Sigmoid colon (tissue), 4 donors: ENCODE measurements at regions not wholly inside any gene's neighbourhood (a gene's known extent, or its start where the extent isn't known, plus 50 kb on each side); places are given as distances from the start of the nearest gene placed in this dataset.
"Not testable (repeated sequence)": the region's sequence is repeated elsewhere in the genome, so short reads cannot be mapped to it uniquely, and the experiment has no call there.

Experiments used
- CTCF ChIP-seq, 4 experiments: fragments of 450-650 bp in 3 of 4; fragments of 200-600 bp in 1 of 4; IDR thresholded peaks; one replicate each; pipeline ENCODE4 v1.5.1; 2016 to 2019; ENCODE audit warnings: antibody characterized with exemption in 4 of 4, mild to moderate bottlenecking in 3 of 4, moderate library complexity in 2 of 4
- POLR2A ChIP-seq, 2 donors: fragments of 450-650 bp; IDR thresholded peaks; one replicate each; pipeline ENCODE4 v1.6.1; 2016; ENCODE audit warnings: antibody characterized with exemption in 2 of 2, mild to moderate bottlenecking in 2 of 2, moderate library complexity in 2 of 2
- POLR2AphosphoS5 ChIP-seq, 4 donors: sonication (generic); formaldehyde crosslinking; IDR thresholded peaks; one replicate each; pipeline ENCODE4 v1.6.1; 2017; ENCODE audit warnings: antibody characterized with exemption in 4 of 4

GRCh38 chr2:234697300-234697876 is 200.5 kb upstream of the ARL4C start:
- not testable (repeated sequence) for TF ChIP-seq CTCF, POLR2AphosphoS5, POLR2A (IDR thresholded peaks at IDR 0.05)
